ENCODE measurements at regions not wholly inside any gene's neighbourhood (a gene's known extent, or its start where the extent isn't known, plus 50 kb on each side); places are given as distances from the start of the nearest gene placed in this dataset.
"Not testable (repeated sequence)": the region's sequence is repeated elsewhere in the genome, so short reads cannot be mapped to it uniquely, and the experiment has no call there.

DNA sequence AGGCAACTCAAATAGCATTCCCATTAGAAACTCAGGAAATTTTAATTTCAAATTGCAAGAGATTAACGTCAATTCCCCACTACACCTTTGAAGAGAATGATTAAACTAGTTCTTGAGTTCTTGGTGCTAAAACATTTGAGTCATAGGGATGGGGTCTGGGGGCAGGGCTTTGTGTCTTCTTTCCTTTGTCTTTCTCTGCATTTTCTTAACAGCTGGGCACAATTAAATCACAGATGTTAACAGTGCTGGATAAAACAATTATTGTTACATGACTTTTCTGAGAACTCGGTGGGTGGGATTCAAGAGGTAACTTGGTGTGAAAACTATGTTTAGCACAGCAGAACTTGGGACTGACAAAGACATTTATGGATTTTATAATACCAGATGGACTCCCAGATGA lies 351.9 kb upstream of the TNC start:
- H3K4me3 ChIP-seq (ENCODE audit: low read depth, low read length): no peak overlapping the region
- no peaks in the 10 kb centered on the region for H3K4me1 ChIP-seq
- TF ChIP-seq CTCF (IDR thresholded peaks at IDR 0.05; ENCODE audit: low read depth, low read length): no peak
- H3K36me3 ChIP-seq: no peaks in the 10 kb centered on the region
- no peak for DNase-seq
- H3K27me3 ChIP-seq: no peaks in the 10 kb centered on the region
- no peaks in the 10 kb centered on the region for H3K9me3 ChIP-seq

GRCh38 chr9:115473032-115473431 lies 355.1 kb upstream of the TNC start:
- not testable (repeated sequence) for H3K36me3 ChIP-seq; DNase-seq; H3K9me3 ChIP-seq; H3K4me3 ChIP-seq (ENCODE audit: low read depth, low read length); H3K4me1 ChIP-seq; H3K27me3 ChIP-seq

- H3K4me3 ChIP-seq (ENCODE audit: low read depth, low read length): no peak overlapping the region
- TF ChIP-seq CTCF (IDR thresholded peaks at IDR 0.05; ENCODE audit: low read depth, low read length): no peak
- H3K27me3 ChIP-seq: no peaks in the 10 kb centered on the region
- no peak for DNase-seq
- H3K9me3 ChIP-seq: no peaks in the 10 kb centered on the region
- no peaks in the 10 kb centered on the region for H3K4me1 ChIP-seq
- H3K36me3 ChIP-seq: no peaks in the 10 kb centered on the region
These were observed 363.8 kb upstream of the TNC start for GRCh38 chr9:115481769-115482168.

DNA sequence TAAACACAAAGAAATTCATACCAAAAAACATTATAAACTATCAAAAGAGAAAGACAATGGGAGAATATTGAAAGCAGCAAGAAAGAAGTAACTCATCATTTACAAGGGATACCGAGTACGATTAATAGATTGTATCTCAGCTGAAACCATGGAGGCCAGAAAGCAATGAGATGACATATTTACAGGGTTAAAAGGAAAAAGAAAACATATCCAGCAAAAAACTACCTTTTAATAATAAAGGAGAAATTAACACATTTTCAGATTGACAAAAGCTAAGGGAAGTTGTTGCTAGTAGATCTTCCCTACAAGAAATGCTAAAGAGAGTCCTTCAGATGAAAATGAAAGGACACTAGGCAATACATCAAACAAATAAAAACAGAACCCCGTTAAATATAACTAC lies 364.8 kb upstream of the TNC start:
- Histone ChIP-seq H3K9me3 (no peaks in the 10 kb centered on the region), H3K4me1 (no peaks in the 10 kb centered on the region), H3K27me3 (no peaks in the 10 kb centered on the region), H3K4me3 (ENCODE audit: low read depth, low read length) (no peak overlapping the region), H3K36me3 (no peaks in the 10 kb centered on the region)
- no peak for DNase-seq
- TF ChIP-seq CTCF (IDR thresholded peaks at IDR 0.05; ENCODE audit: low read depth, low read length): no peak

GRCh38 chr9:115492869-115493268 lies 374.9 kb upstream of the TNC start:
- no peaks in the 10 kb centered on the region for H3K4me1 ChIP-seq
- no peak overlapping the region for H3K4me3 ChIP-seq (ENCODE audit: low read depth, low read length)
- TF ChIP-seq CTCF (IDR thresholded peaks at IDR 0.05; ENCODE audit: low read depth, low read length): no peak
- no peaks in the 10 kb centered on the region for H3K36me3 ChIP-seq
- H3K27me3 ChIP-seq: no peaks in the 10 kb centered on the region
- no peaks in the 10 kb centered on the region for H3K9me3 ChIP-seq
- DNase-seq: no peak

DNA sequence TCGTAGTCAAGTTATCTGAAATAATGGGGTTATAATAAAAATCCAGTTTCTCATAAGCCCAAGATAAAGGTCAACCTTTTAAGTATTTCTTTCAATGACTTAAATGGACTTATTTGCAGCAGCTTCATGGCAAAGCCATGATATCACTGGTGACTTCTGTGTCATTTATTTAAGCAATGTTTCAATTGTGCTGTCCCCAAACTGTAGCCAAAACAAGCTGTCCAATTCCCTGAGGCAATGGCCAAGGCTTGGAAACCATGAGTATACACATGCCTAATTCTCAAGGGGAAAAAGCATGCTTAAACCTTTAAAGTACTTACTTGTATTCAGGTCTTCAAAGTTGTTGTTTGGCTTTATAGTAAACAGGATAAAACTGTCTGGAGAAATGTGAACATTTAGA lies 376.4 kb upstream of the TNC start:
- H3K36me3 ChIP-seq: no peaks in the 10 kb centered on the region
- no peaks in the 10 kb centered on the region for H3K4me1 ChIP-seq
- no peaks in the 10 kb centered on the region for H3K27me3 ChIP-seq
- TF ChIP-seq CTCF (IDR thresholded peaks at IDR 0.05; ENCODE audit: low read depth, low read length): no peak
- no peak overlapping the region for H3K4me3 ChIP-seq (ENCODE audit: low read depth, low read length)
- no peaks in the 10 kb centered on the region for H3K9me3 ChIP-seq
- DNase-seq: no peak

DNA sequence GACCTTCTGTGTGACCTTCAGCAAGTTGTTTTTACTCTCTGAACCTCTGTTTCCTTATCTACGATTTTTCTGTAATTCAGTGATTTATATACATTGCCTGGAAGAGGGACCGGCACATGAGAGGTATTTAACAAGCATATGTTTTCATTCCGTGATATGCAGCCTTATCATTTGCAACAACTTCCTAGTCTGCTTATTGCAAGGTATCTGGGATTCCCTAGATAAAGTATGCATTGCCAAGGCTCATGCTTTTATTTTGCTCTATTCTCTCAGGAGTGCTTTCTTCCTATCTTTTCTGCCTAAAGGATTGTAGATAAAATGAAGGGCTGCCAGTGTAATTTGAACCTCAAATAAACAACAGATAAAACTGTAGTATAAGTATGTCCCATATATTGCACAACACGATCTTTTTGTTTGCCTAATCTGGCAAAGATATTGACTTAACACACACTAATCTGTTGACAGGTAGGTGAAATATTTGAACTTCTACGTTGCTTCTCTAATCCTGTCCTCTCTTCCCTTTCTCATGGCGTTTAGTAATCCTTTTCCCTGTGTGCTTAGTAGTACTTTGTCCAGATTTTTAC lies 377.2 kb upstream of the TNC start:
- H3K4me3 ChIP-seq (ENCODE audit: low read depth, low read length): no peak overlapping the region
- no peaks in the 10 kb centered on the region for H3K4me1 ChIP-seq
- H3K36me3 ChIP-seq: no peaks in the 10 kb centered on the region
- H3K27me3 ChIP-seq: no peaks in the 10 kb centered on the region
- no peak for TF ChIP-seq CTCF (IDR thresholded peaks at IDR 0.05; ENCODE audit: low read depth, low read length)
- no peak for DNase-seq
- H3K9me3 ChIP-seq: no peaks in the 10 kb centered on the region
